Activated naive CD4-positive, alpha-beta T cell treated with anti-CD3 and anti-CD28 coated beads, Interleukin-2, amount 50 U/mL, for 24 hours (primary cell): ENCODE measurements at regions not wholly inside any gene's neighbourhood (a gene's known extent, or its start where the extent isn't known, plus 50 kb on each side); places are given as distances from the start of the nearest gene placed in this dataset.
A peak's percentile ranks its signal among the peaks of the same experiment; 100 is the strongest.
"Not testable (repeated sequence)": the region's sequence is repeated elsewhere in the genome, so short reads cannot be mapped to it uniquely, and the experiment has no call there.

Experiments
- H3K27ac Mint-ChIP-seq: one replicate; pipeline ENCODE4 v1.8.0; 2021; ENCODE audit warnings: mild to moderate bottlenecking, mixed read lengths
- H3K27me3 Mint-ChIP-seq: one replicate; pipeline ENCODE4 v1.8.0; 2021; ENCODE audit warnings: mixed read lengths
- H3K36me3 Mint-ChIP-seq: one replicate; pipeline ENCODE4 v1.8.0; 2021; ENCODE audit warnings: mixed read lengths
- H3K4me1 Mint-ChIP-seq: one replicate; pipeline ENCODE4 v1.8.0; 2021; ENCODE audit warnings: mixed read lengths
- H3K4me3 Mint-ChIP-seq: one replicate; pipeline ENCODE4 v1.8.0; 2021; ENCODE audit warnings: mild to moderate bottlenecking, mixed read lengths
- H3K9me3 Mint-ChIP-seq: one replicate; pipeline ENCODE4 v1.8.0; 2021; ENCODE audit warnings: mixed read lengths

GRCh38 chr19:34085336-34085735, 87.0 kb upstream of the LSM14A start:
- Mint-ChIP-seq H3K9me3 (no peaks in the 10 kb centered on the region), H3K36me3 (no peaks in the 10 kb centered on the region), H3K27ac (no peak overlapping the region), H3K4me3 (no peak overlapping the region), H3K27me3 (peaks cover 6% of the 10 kb centered on the region), H3K4me1 (no peaks in the 10 kb centered on the region)

GRCh38 chr19:34088292-34088691, 84.0 kb upstream of the LSM14A start:
- no peak overlapping the region for H3K4me3 Mint-ChIP-seq
- H3K36me3 Mint-ChIP-seq, result no peaks in the 10 kb centered on the region
- no peak overlapping the region for H3K27ac Mint-ChIP-seq
- H3K9me3 Mint-ChIP-seq, result no peaks in the 10 kb centered on the region
- peaks cover 4% of the 10 kb centered on the region for H3K27me3 Mint-ChIP-seq
- H3K4me1 Mint-ChIP-seq, result no peaks in the 10 kb centered on the region

- peaks cover 3% of the 10 kb centered on the region for H3K27me3 Mint-ChIP-seq
These were observed 82.7 kb upstream of the LSM14A start for GRCh38 chr19:34089566-34089965.

GRCh38 chr19:34094960-34095359, 77.3 kb upstream of the LSM14A start:
- H3K4me1 Mint-ChIP-seq, result no peaks in the 10 kb centered on the region
- peaks cover 5% of the 10 kb centered on the region for H3K27me3 Mint-ChIP-seq
- no peaks in the 10 kb centered on the region for H3K36me3 Mint-ChIP-seq
- H3K9me3 Mint-ChIP-seq, result no peaks in the 10 kb centered on the region
- H3K4me3 Mint-ChIP-seq, result no peak overlapping the region
- no peak overlapping the region for H3K27ac Mint-ChIP-seq

More at GRCh38 chr19:34089566-34089965, 82.7 kb upstream of the LSM14A start:
- no peak overlapping the region for H3K4me3 Mint-ChIP-seq
- H3K4me1 Mint-ChIP-seq, result no peaks in the 10 kb centered on the region
- no peak overlapping the region for H3K27ac Mint-ChIP-seq
- H3K36me3 Mint-ChIP-seq, result no peaks in the 10 kb centered on the region
- H3K9me3 Mint-ChIP-seq, result no peaks in the 10 kb centered on the region

DNA sequence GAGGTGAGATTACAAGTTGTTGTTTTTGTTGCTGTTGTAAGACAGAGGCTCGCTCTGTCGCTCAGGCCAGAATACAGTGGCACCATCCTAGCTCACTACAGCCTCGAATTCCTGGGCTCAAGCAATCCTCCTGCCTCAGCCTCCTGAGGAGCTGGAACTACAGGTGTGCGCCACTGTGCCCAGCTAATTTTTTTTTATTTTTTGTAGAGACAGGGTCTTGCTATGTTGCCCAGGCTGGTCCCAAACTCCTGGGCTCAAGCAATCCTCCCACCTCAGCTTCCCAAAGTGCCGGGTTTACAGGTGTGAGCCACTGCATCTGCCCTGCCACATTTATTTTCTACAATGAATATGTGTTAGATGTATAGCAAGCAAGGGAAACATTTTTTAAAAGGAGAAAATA, 76.9 kb upstream of the LSM14A start:
- H3K36me3 Mint-ChIP-seq, H3K4me3 Mint-ChIP-seq, H3K9me3 Mint-ChIP-seq, H3K27ac Mint-ChIP-seq, H3K27me3 Mint-ChIP-seq, H3K4me1 Mint-ChIP-seq: not testable (repeated sequence)

DNA sequence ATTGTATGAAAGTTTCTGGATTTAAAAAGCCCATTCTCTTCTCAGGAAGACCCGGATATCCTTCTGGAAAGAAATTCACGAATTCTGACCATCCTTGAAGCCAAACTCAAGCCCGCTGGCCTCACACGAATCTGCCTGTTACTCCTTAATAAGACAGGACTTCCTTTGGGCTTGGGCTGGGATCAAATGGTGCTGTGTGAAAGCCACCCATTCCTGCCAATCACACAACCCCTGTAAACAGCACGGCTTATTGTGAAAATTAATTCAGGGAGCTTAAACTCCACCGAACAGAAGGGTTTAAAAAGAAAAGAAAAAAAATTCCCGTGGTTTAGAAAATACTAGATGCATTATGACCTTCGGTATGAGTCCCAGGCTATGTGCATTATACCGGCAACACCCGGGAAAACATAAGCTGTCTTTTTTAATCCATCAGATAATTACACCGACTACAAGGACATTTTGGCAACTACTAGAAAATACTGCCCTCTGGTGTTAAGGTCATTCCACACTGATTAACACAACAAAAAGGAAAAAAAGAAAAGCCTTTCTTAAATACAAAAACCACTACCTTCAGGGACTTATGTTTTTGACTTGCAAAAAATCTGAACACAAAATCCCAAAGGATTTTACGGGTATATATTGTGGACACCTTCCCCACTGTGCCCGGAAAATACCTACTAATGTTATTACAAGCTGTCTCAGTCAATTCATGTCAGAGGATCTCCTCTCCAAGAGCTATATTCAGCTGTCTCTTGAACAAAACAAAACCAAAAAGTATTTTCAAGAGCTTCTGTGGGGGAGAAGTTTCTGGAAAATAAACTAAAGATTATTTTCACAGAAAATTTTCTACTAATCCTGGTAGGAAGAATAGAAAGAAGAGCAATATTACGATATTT, 76.0 kb upstream of the LSM14A start:
- Mint-ChIP-seq H3K9me3 (no peaks in the 10 kb centered on the region), H3K4me3 (no peak overlapping the region), H3K27me3 (peaks cover 5% of the 10 kb centered on the region), H3K27ac (no peak overlapping the region), H3K4me1 (no peaks in the 10 kb centered on the region), H3K36me3 (no peaks in the 10 kb centered on the region)

GRCh38 chr19:34104096-34104495, 68.2 kb upstream of the LSM14A start:
- no peaks in the 10 kb centered on the region for H3K36me3 Mint-ChIP-seq
- H3K4me1 Mint-ChIP-seq, result no peaks in the 10 kb centered on the region
- no peak overlapping the region for H3K4me3 Mint-ChIP-seq
- H3K27ac Mint-ChIP-seq, result no peak overlapping the region
- no peaks in the 10 kb centered on the region for H3K27me3 Mint-ChIP-seq
- H3K9me3 Mint-ChIP-seq, result no peaks in the 10 kb centered on the region

DNA sequence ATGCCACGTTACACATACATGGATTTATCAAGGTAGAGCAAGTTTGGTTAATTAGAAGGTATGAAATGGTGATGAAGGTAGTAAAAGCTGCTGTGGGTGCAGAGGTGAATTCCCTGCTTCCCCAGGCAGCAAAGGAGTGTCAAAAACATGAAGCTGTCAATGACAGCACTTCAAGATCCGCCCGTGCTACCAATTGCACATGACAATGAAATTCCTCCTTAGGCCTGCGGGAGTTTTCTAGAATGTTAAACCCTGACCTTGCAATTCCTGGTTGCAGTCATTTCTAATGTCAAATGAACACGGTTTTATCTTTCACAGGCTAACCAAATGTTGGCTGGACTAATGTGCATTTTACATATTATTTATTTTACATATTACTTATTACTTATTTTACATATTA, 67.7 kb upstream of the LSM14A start:
- no peaks in the 10 kb centered on the region for H3K9me3 Mint-ChIP-seq
- no peaks in the 10 kb centered on the region for H3K27me3 Mint-ChIP-seq
- no peak overlapping the region for H3K4me3 Mint-ChIP-seq
- no peak overlapping the region for H3K27ac Mint-ChIP-seq
- H3K36me3 Mint-ChIP-seq, result no peaks in the 10 kb centered on the region
- no peaks in the 10 kb centered on the region for H3K4me1 Mint-ChIP-seq

GRCh38 chr19:34109596-34109995, 62.7 kb upstream of the LSM14A start:
- H3K4me1 Mint-ChIP-seq, result no peaks in the 10 kb centered on the region
- no peaks in the 10 kb centered on the region for H3K27me3 Mint-ChIP-seq
- no peaks in the 10 kb centered on the region for H3K9me3 Mint-ChIP-seq
- no peaks in the 10 kb centered on the region for H3K36me3 Mint-ChIP-seq
- no peak overlapping the region for H3K27ac Mint-ChIP-seq
- H3K4me3 Mint-ChIP-seq, result no peak overlapping the region

- peak overlapping the region; percentile 80 for H3K27ac Mint-ChIP-seq
- peak overlapping the region; percentile 20 for H3K4me3 Mint-ChIP-seq
- H3K4me1 Mint-ChIP-seq, result peaks cover 24% of the 10 kb centered on the region
- no peaks in the 10 kb centered on the region for H3K36me3 Mint-ChIP-seq
- no peaks in the 10 kb centered on the region for H3K27me3 Mint-ChIP-seq
- no peaks in the 10 kb centered on the region for H3K9me3 Mint-ChIP-seq
These were observed 53.2 kb upstream of the LSM14A start for GRCh38 chr19:34118879-34119748.

DNA sequence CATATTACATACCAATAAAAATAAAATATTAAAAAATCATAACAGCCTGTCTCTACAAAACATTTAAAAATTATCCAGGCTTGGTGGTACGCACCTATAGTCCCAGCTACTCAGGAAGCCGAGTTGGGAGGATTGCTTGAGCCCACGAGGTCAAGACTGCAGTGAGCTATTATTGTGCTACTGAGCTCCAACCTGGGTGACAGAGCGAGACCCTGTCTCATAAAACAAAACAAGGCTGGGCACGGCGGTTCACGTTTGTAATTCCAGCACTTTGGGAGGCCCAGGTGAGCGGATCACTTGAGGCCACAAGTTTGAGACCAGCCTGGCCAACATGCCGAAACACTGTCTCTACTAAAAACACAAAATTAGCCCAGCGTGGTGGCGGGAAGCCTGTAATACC, 52.2 kb upstream of the LSM14A start:
- H3K4me1 Mint-ChIP-seq, result peaks cover 28% of the 10 kb centered on the region
- no peaks in the 10 kb centered on the region for H3K9me3 Mint-ChIP-seq
- H3K36me3 Mint-ChIP-seq, result no peaks in the 10 kb centered on the region
- H3K27ac Mint-ChIP-seq, result no peak overlapping the region
- H3K27me3 Mint-ChIP-seq, result no peaks in the 10 kb centered on the region
- no peak overlapping the region for H3K4me3 Mint-ChIP-seq

DNA sequence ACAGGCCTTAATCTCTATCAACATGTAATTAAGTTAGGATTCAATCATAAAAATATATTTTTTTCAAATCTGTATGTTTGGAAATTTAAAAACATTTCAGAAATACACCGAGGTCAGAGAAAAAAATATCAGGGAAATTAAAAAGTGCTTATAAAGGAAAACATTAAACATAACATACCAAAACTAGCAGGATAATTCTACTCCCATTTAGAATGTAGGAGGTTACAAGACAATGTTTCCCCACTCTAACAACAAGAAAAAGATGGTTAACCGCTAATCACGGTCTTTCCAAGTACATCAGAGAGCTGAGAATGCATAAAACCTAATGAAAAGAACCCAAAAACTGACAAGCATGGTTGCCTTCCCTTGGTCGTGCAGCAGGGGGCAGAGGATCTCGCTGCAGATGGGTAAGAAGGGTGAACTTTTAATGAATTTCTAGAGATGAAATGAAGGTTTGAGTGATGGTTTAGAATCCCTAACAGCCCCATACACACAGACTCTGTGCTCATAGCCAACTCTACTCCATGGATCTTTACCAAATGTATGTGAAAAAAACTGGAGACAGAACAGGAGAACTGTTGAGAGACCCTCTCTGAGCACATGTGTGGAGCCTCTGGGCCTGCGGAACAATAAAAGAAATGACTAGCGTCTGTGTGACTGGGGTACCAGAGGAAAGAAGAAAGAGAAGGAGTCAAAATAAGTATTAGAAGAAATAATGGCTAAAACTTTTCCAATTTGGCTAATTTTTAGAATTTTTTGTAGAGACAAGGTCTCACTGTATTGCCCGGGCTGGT, 51.3 kb upstream of the LSM14A start:
- Mint-ChIP-seq H3K36me3 (no peaks in the 10 kb centered on the region), H3K27ac (no peak overlapping the region), H3K9me3 (no peaks in the 10 kb centered on the region), H3K4me3 (no peak overlapping the region), H3K4me1 (peaks cover 28% of the 10 kb centered on the region), H3K27me3 (no peaks in the 10 kb centered on the region)
